ENCODE measurements at regions not wholly inside any gene's neighbourhood (a gene's known extent, or its start where the extent isn't known, plus 50 kb on each side); places are given as distances from the start of the nearest gene placed in this dataset.
"Not testable (repeated sequence)": the region's sequence is repeated elsewhere in the genome, so short reads cannot be mapped to it uniquely, and the experiment has no call there.

GRCh38 chr1:213636778-213637177, 351.0 kb upstream of the PROX1 start:
- TF ChIP-seq, protein P1, sequence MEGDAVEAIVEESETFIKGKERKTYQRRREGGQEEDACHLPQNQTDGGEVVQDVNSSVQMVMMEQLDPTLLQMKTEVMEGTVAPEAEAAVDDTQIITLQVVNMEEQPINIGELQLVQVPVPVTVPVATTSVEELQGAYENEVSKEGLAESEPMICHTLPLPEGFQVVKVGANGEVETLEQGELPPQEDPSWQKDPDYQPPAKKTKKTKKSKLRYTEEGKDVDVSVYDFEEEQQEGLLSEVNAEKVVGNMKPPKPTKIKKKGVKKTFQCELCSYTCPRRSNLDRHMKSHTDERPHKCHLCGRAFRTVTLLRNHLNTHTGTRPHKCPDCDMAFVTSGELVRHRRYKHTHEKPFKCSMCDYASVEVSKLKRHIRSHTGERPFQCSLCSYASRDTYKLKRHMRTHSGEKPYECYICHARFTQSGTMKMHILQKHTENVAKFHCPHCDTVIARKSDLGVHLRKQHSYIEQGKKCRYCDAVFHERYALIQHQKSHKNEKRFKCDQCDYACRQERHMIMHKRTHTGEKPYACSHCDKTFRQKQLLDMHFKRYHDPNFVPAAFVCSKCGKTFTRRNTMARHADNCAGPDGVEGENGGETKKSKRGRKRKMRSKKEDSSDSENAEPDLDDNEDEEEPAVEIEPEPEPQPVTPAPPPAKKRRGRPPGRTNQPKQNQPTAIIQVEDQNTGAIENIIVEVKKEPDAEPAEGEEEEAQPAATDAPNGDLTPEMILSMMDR (IDR thresholded peaks at IDR 0.05) = not testable (repeated sequence)
- TF ChIP-seq EP300 (IDR thresholded peaks at IDR 0.05) = not testable (repeated sequence)
